Astrocyte of the cerebellum (primary cell): ENCODE measurements at regions not wholly inside any gene's neighbourhood (a gene's known extent, or its start where the extent isn't known, plus 50 kb on each side); places are given as distances from the start of the nearest gene placed in this dataset.

ENCODE experiments used
- DNase-seq: peaks from one replicate; pipeline ENCODE4 v3.0.0-alpha.2; 2011; ENCODE audit warnings: low read depth
- H3K4me3 ChIP-seq: 2 replicates; pipeline ENCODE4 v1.5.1; 2011; ENCODE audit warnings: mild to moderate bottlenecking, low read depth, low read length, moderate library complexity
- in situ Hi-C: cut with HindIII; loops from 2 replicates; pipeline ENCODE4 v1.10.0; 2017; ENCODE audit warnings: low sequenced_read_pairs
- TF ChIP-seq, protein P1 (sequence below): IDR thresholded peaks from 2 replicates; pipeline ENCODE4 v1.5.1; 2012; ENCODE audit warnings: low read length, low read depth, moderate library complexity, mild to moderate bottlenecking; ENCODE audit errors: missing control alignments

DNA sequence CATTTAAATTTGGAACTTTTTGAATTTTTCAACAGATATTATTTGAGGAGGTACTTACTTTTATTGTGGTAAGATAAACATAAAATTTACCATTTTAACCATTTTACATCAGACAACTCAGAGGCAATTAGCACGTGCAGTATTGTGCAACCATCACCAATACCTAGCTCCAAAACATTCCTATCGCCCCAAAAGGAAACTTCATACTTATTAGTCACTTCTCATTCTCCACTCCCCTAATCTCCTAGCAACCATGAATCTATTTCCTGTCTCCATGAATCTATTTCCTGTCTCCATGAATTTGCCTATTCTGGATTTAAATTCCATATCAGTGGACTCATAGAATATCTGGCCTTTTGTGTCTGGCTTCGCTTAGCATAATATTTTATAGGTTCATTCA is 69.9 kb upstream of the FAM136A start:
- TF ChIP-seq, protein P1, sequence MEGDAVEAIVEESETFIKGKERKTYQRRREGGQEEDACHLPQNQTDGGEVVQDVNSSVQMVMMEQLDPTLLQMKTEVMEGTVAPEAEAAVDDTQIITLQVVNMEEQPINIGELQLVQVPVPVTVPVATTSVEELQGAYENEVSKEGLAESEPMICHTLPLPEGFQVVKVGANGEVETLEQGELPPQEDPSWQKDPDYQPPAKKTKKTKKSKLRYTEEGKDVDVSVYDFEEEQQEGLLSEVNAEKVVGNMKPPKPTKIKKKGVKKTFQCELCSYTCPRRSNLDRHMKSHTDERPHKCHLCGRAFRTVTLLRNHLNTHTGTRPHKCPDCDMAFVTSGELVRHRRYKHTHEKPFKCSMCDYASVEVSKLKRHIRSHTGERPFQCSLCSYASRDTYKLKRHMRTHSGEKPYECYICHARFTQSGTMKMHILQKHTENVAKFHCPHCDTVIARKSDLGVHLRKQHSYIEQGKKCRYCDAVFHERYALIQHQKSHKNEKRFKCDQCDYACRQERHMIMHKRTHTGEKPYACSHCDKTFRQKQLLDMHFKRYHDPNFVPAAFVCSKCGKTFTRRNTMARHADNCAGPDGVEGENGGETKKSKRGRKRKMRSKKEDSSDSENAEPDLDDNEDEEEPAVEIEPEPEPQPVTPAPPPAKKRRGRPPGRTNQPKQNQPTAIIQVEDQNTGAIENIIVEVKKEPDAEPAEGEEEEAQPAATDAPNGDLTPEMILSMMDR = no peak
- in situ Hi-C loops = no loop called here

DNA sequence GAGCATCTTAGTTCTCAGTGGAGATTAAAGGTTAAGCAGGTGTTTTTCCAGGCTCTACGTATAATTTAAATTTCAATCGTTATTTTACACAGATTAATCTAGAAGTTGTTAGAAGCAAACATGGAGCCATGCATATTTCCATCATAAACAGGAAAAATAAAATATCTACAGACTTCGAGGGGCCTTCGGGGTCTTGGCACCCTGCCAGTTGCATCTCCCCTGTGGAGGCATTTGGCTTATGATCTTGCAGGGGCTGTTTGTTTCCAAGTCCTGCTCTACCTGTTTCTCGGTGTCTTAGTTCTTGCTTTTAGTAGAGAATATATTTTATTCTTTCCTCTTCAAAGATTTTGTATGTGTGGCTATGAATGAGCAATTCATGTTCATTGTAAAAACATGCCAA is 67.2 kb upstream of the FAM136A start:
- TF ChIP-seq, protein P1 = no peak
- in situ Hi-C loops = no loop called here
- no peak for DNase-seq
- no peak overlapping the region for H3K4me3 ChIP-seq

More for the DNA sequence above, 69.9 kb upstream of the FAM136A start:
- no peak for DNase-seq
- no peak overlapping the region for H3K4me3 ChIP-seq

DNA sequence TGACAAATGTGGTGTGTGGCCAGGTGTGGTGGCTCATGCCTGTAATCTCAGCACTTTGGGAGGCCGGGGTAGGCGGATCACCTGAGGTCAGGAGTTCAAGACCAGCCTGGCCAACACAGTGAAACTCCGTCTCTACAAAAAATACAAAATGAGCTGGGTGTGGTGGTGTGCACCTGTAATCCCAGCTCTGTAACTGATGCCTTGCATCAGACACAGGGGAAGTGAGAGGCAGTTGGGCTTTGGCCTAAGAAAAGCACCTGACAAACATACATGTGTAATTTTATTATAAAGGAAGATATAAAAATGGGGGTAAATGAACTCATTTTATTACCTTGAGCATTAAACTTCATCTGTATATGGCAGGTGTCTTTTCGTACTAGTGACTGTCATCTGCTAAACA is 66.7 kb upstream of the FAM136A start:
- in situ Hi-C loops = no loop called here
- no peak for DNase-seq
- TF ChIP-seq, protein P1 = no peak

DNA sequence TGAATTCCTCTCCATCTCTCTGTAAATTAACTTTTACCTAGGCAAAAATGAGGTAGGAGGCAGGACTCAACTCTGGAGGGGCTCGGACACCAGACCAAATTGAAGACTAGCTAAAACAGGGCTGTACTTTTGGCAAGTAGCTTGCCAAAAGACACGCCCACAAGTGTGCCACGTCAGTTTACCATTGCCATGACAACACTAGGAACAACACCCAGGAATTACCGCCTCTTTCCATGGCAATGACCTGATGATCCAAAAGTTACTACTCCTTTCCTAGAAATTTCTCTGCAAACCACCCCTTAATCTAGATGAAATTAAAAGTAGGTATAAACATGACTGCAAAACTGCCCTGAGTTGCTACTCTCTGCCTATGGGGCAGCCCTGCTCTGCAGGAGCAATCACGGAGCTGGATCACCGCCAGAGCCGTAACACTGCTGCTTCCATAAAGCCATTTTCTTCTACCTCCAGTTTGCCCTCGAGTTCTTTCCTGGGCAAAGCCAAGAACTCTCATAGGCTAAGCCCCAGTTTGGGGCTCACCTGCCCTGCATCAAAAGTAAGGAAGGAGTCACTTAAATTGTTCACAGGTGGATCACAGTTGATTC is 66.0 kb upstream of the FAM136A start:
- no peak overlapping the region for H3K4me3 ChIP-seq
- TF ChIP-seq, protein P1 = no peak
- no peak for DNase-seq
- in situ Hi-C loops = no loop called here

More for the DNA sequence above, 66.7 kb upstream of the FAM136A start:
- H3K4me3 ChIP-seq = no peak overlapping the region

DNA sequence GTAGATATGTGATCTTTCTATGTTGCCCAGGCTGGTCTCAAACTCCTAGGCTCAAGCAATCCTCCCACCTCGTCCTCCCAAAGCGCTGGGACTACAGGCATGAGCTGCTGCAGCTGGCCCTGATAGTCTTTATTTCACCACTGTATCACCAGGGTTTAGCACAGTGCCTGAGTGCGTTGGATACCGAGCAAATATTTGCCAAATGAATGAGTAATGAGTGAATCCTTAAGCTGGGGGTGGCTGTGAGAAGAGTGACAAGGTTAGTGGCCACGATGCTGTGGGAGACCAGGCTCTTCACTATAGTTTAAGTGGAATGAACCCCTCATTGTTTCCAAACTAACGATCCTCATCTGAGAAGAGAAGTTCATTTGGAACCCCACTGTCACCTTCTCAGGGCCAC is 60.8 kb upstream of the FAM136A start:
- DNase-seq = no peak
- in situ Hi-C loops = loop anchor here (5.0 kb wide), 1 partner anchor 55 kb away; no protein-coding TSS in a partner anchor
- no peak overlapping the region for H3K4me3 ChIP-seq
- TF ChIP-seq, protein P1 = no peak

DNA sequence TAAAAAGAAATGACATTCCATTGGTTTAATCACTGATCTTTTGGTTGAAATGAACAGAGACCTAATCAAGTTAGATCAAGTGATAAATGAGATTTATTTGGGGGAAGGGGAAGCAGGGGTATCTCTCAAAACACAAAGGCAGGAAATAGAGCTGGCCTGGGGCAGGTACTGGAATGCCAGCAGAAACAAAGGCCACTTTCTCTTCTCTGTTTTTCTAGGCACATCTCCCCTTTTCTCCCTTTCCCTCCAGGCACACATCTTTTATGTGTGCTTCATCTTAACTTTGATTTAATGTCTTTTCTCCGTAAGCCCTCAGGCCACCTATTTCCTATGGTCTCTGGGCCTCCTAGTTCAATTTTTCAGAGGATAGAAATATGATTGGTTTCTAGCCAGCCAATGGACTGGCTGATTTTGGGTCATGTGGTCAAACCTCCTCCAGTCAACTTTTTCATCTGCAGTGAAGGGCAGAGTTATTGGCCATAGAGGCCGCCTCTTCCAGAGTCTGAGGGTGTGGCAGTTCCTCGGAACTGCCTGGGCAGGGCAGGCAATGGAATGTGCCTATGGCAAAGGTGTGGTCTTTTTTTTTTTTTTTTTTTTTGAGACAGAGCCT is 58.9 kb upstream of the FAM136A start:
- H3K4me3 ChIP-seq = no peak overlapping the region
- in situ Hi-C loops = loop anchor here (5.0 kb wide), 1 partner anchor 57 kb away; no protein-coding TSS in a partner anchor
- TF ChIP-seq, protein P1 = no peak
- no peak for DNase-seq
